Endothelial cell (in vitro differentiated cells): ENCODE measurements at regions not wholly inside any gene's neighbourhood (a gene's known extent, or its start where the extent isn't known, plus 50 kb on each side); places are given as distances from the start of the nearest gene placed in this dataset.

Experiments
- DNase-seq: peaks from one replicate; pipeline ENCODE4 v3.0.0; 2021; ENCODE audit warnings: low spot score
- H3K27ac Mint-ChIP-seq: one replicate; pipeline ENCODE4 v1.8.0; 2021; ENCODE audit warnings: mixed read lengths, inconsistent platforms; ENCODE audit not compliant: unreplicated experiment
- H3K27me3 Mint-ChIP-seq: one replicate; pipeline ENCODE4 v1.8.0; 2021; ENCODE audit warnings: mild to moderate bottlenecking, moderate library complexity, mixed read lengths, inconsistent platforms; ENCODE audit not compliant: unreplicated experiment
- H3K36me3 Mint-ChIP-seq: one replicate; pipeline ENCODE4 v1.8.0; 2021; ENCODE audit warnings: mild to moderate bottlenecking, low read depth, mixed read lengths, inconsistent platforms; ENCODE audit not compliant: unreplicated experiment
- H3K4me1 Mint-ChIP-seq: one replicate; pipeline ENCODE4 v1.8.0; 2021; ENCODE audit warnings: mild to moderate bottlenecking, mixed read lengths, inconsistent platforms; ENCODE audit not compliant: unreplicated experiment
- H3K4me3 Mint-ChIP-seq: one replicate; pipeline ENCODE4 v1.8.0; 2021; ENCODE audit warnings: mild to moderate bottlenecking, mixed read lengths, inconsistent platforms; ENCODE audit not compliant: unreplicated experiment
- H3K9me3 Mint-ChIP-seq: one replicate; pipeline ENCODE4 v1.8.0; 2021; ENCODE audit warnings: mixed read lengths, inconsistent platforms; ENCODE audit not compliant: unreplicated experiment
- TF ChIP-seq, protein P1 (sequence below): fragments of 200-600 bp; sonication (generic); IDR thresholded peaks from one replicate; pipeline ENCODE4 v1.5.0; 2021; ENCODE audit warnings: antibody characterized with exemption; ENCODE audit not compliant: unreplicated experiment

GRCh38 chr1:36733748-36734147 is 251.0 kb upstream of the CSF3R start:
- peaks cover 26% of the 10 kb centered on the region for H3K4me1 Mint-ChIP-seq
- H3K27me3 Mint-ChIP-seq: peaks cover 9% of the 10 kb centered on the region
- H3K4me3 Mint-ChIP-seq: no peak overlapping the region
- DNase-seq: no peak
- no peak overlapping the region for H3K27ac Mint-ChIP-seq
- H3K36me3 Mint-ChIP-seq: peaks cover 1% of the 10 kb centered on the region
- TF ChIP-seq, protein P1, sequence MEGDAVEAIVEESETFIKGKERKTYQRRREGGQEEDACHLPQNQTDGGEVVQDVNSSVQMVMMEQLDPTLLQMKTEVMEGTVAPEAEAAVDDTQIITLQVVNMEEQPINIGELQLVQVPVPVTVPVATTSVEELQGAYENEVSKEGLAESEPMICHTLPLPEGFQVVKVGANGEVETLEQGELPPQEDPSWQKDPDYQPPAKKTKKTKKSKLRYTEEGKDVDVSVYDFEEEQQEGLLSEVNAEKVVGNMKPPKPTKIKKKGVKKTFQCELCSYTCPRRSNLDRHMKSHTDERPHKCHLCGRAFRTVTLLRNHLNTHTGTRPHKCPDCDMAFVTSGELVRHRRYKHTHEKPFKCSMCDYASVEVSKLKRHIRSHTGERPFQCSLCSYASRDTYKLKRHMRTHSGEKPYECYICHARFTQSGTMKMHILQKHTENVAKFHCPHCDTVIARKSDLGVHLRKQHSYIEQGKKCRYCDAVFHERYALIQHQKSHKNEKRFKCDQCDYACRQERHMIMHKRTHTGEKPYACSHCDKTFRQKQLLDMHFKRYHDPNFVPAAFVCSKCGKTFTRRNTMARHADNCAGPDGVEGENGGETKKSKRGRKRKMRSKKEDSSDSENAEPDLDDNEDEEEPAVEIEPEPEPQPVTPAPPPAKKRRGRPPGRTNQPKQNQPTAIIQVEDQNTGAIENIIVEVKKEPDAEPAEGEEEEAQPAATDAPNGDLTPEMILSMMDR: no peak
- no peaks in the 10 kb centered on the region for H3K9me3 Mint-ChIP-seq

DNA sequence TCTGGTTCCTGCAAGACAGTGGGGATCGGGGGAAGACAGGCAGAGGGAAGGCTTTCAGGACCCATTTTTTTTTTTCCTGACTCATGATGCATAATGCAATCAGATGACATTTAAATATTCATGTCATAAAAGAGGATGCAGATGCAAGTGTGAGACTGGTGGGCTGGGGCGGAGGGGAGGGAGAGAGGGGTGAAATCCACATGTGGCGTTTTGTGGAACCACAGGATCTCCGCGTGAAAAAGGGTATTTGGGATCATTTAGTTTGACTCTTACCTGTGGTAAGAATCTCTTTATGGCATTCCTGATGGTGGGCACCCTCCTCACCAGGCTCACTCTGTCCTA is 249.3 kb upstream of the CSF3R start:
- Mint-ChIP-seq H3K36me3 (peaks cover 3% of the 10 kb centered on the region), H3K4me3 (no peak overlapping the region), H3K9me3 (no peaks in the 10 kb centered on the region), H3K27me3 (peaks cover 6% of the 10 kb centered on the region), H3K4me1 (peaks cover 10% of the 10 kb centered on the region), H3K27ac (no peak overlapping the region)
- DNase-seq: no peak
- TF ChIP-seq, protein P1: no peak

DNA sequence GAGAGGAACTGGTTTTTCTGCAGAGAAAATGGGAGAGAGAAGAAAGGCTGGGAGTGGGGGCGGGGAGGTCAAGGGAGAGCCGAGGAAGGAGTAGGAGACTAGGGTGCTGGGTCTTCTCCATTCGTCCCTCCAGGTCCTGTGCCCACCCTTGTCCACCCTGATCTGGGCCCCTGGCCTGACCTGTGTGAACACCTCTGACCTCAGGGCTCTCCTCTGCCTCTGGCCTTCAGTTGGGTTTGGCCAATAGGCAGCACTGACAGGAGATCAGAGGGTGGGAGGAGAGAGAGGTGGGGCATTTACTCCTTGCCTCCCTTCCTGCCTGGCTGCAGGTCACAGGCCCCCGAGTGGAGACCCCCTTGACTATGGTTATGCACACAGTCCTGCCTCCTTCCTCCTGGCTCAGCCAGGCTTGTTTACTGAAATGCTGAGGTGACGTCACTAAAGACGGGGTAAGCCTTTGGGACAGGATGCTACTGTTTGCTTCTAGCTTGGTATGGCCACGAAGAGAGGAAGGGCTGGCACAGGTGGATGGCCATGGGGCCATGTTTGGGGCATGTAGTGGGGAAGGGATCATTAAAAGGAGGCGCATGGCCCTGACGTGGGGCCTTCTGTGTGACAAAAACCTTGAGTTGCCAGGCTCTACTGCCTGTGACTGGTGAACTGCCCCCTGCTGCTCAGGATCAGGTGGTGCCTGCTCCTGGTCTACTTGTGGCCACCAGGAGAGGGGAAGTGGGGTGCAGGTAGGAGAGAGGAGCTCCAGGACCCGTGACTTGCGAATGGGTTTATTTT is 248.7 kb upstream of the CSF3R start:
- Mint-ChIP-seq H3K4me1 (peaks cover 5% of the 10 kb centered on the region), H3K4me3 (no peak overlapping the region)
- no peak for DNase-seq

GRCh38 chr1:36730599-36730998 is 247.9 kb upstream of the CSF3R start:
- no peak for DNase-seq
- H3K27ac Mint-ChIP-seq: no peak overlapping the region
- no peak overlapping the region for H3K4me3 Mint-ChIP-seq
- H3K36me3 Mint-ChIP-seq: peaks cover 3% of the 10 kb centered on the region
- no peaks in the 10 kb centered on the region for H3K9me3 Mint-ChIP-seq
- H3K4me1 Mint-ChIP-seq: peaks cover 5% of the 10 kb centered on the region
- H3K27me3 Mint-ChIP-seq: peaks cover 6% of the 10 kb centered on the region
- TF ChIP-seq, protein P1: no peak

More for the DNA sequence above, 248.7 kb upstream of the CSF3R start:
- Mint-ChIP-seq H3K27me3 (peaks cover 6% of the 10 kb centered on the region), H3K9me3 (no peaks in the 10 kb centered on the region), H3K36me3 (peaks cover 3% of the 10 kb centered on the region), H3K27ac (no peak overlapping the region)
- TF ChIP-seq, protein P1: peak; percentile 18

DNA sequence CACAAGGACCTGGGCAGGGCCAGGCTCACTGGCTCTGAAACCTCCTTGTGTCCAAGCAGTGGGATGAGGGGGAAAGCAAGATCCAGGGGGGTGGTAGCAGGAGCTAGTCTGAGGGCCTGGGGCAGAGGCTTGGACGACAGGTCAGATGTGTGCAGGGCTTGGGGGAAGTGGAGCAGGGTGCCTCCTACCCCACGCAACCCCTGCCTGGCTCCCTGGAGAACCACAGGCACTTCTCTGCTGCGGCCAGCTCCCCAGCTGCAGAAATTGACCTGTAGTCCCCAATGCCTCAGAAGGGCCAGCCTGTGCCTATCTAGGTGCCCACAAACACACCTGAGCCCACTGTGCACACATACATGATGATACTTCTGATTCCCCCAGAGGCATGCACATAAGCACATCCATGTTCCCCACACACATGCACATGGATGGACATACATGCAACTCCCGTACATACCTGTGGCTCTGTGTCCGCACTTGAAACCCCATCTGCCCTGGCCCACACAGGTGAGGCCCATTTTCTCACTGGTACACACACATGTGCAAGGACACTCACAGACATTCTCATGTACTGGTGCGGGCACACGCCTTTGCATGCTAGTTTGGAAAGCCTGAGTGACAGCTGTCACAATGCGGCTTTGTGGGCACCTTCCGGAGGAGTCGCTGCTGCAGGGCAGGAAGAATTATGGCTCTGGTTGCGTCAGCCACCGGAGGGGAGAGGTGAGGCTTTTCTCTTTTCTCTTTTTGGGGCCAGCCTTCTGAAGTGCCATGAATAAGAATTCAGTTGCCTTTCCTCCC is 247.2 kb upstream of the CSF3R start:
- Mint-ChIP-seq H3K4me1 (peaks cover 5% of the 10 kb centered on the region), H3K9me3 (no peaks in the 10 kb centered on the region), H3K36me3 (peaks cover 3% of the 10 kb centered on the region), H3K4me3 (no peak overlapping the region), H3K27me3 (peaks cover 6% of the 10 kb centered on the region), H3K27ac (no peak overlapping the region)
- DNase-seq: no peak
- TF ChIP-seq, protein P1: no peak
